ENCODE measurements at regions not wholly inside any gene's neighbourhood (a gene's known extent, or its start where the extent isn't known, plus 50 kb on each side); places are given as distances from the start of the nearest gene placed in this dataset.

- no peak for DNase-seq
- TF ChIP-seq EP300 (IDR thresholded peaks at IDR 0.05; ENCODE audit: low read depth) (no peak), POLR2A (IDR thresholded peaks at IDR 0.05) (no peak), CTCF (IDR thresholded peaks at IDR 0.05) (no peak), POLR2AphosphoS5 (IDR thresholded peaks at IDR 0.05) (no peak)
- Histone ChIP-seq H3K36me3 (no peaks in the 10 kb centered on the region), H3K4me3 (no peak overlapping the region), H3K27me3 (no peaks in the 10 kb centered on the region), H3K4me1 (no peaks in the 10 kb centered on the region), H3K27ac (no peak overlapping the region), H3K9me3 (no peaks in the 10 kb centered on the region)
- in situ Hi-C loops (cut with MboI; ENCODE audit: low pct_ligation_motif_present in 1 of 4, low pct_unique_long_range_greater_than_20kb in 1 of 4, low sequenced_read_pairs in 3 of 4), result no loop called here
- WGBS, 2 donors (ENCODE audit: low coverage in 1 of 2), result 96% methylated on average over 8 of the region's 14 CpGs; no CpG with 5 or more reads in 1 of the 2 donors
- intact Hi-C loops (cut with DNase I; ENCODE audit: low total_unique reads), result no loop called here
Measured at GRCh38 chr5:126228934-126229333, 194.3 kb upstream of the GRAMD2B start.

- Histone ChIP-seq H3K27ac (no peak overlapping the region), H3K9me3 (no peaks in the 10 kb centered on the region), H3K27me3 (no peaks in the 10 kb centered on the region), H3K4me3 (no peak overlapping the region), H3K36me3 (no peaks in the 10 kb centered on the region), H3K4me1 (no peaks in the 10 kb centered on the region)
- 81 to 86% methylated on average over 4 to 5 of the region's 5 CpGs for WGBS, 2 donors (ENCODE audit: low coverage in 1 of 2)
- TF ChIP-seq EP300 (IDR thresholded peaks at IDR 0.05; ENCODE audit: low read depth), result no peak
- no peak for TF ChIP-seq POLR2A (IDR thresholded peaks at IDR 0.05)
- intact Hi-C loops (cut with DNase I; ENCODE audit: low total_unique reads) (no loop called here), in situ Hi-C loops (cut with MboI; ENCODE audit: low pct_ligation_motif_present in 1 of 4, low pct_unique_long_range_greater_than_20kb in 1 of 4, low sequenced_read_pairs in 3 of 4) (no loop called here)
- no peak for DNase-seq
Measured at GRCh38 chr5:126233256-126233655, 190.0 kb upstream of the GRAMD2B start.

GRCh38 chr5:126234563-126235195 is 188.5 kb upstream of the GRAMD2B start:
- Histone ChIP-seq H3K9me3 (no peaks in the 10 kb centered on the region), H3K27me3 (no peaks in the 10 kb centered on the region), H3K4me1 (no peaks in the 10 kb centered on the region), H3K27ac (no peak overlapping the region), H3K36me3 (no peaks in the 10 kb centered on the region), H3K4me3 (no peak overlapping the region)
- WGBS, 2 donors (ENCODE audit: low coverage in 1 of 2), result 33 to 53% methylated on average over 4 to 7 of the region's 7 CpGs
- TF ChIP-seq CTCF (IDR thresholded peaks at IDR 0.05), result peak; percentile 41 to 52 (median 50)
- TF ChIP-seq POLR2A (IDR thresholded peaks at IDR 0.05), result no peak
- TF ChIP-seq EP300 (IDR thresholded peaks at IDR 0.05; ENCODE audit: low read depth), result no peak
- no peak for TF ChIP-seq POLR2AphosphoS5 (IDR thresholded peaks at IDR 0.05)
- in situ Hi-C loops (cut with MboI; ENCODE audit: low pct_ligation_motif_present in 1 of 4, low pct_unique_long_range_greater_than_20kb in 1 of 4, low sequenced_read_pairs in 3 of 4), result no loop called here
- intact Hi-C loops (cut with DNase I; ENCODE audit: low total_unique reads), result no loop called here
- peak; percentile 19 for DNase-seq

GRCh38 chr5:126235628-126236027 is 187.6 kb upstream of the GRAMD2B start:
- WGBS, 2 donors (ENCODE audit: low coverage in 1 of 2), result 69 to 88% methylated on average over 3 to 7 of the region's 7 CpGs
- no peaks in the 10 kb centered on the region for H3K4me1 ChIP-seq
- no peak overlapping the region for H3K27ac ChIP-seq
- no peak for TF ChIP-seq CTCF (IDR thresholded peaks at IDR 0.05)
- TF ChIP-seq POLR2A (IDR thresholded peaks at IDR 0.05), result no peak
- no peak for TF ChIP-seq EP300 (IDR thresholded peaks at IDR 0.05; ENCODE audit: low read depth)
- TF ChIP-seq POLR2AphosphoS5 (IDR thresholded peaks at IDR 0.05), result no peak
- H3K4me3 ChIP-seq, result no peak overlapping the region
- no peaks in the 10 kb centered on the region for H3K36me3 ChIP-seq
- in situ Hi-C loops (cut with MboI; ENCODE audit: low pct_ligation_motif_present in 1 of 4, low pct_unique_long_range_greater_than_20kb in 1 of 4, low sequenced_read_pairs in 3 of 4), result no loop called here
- no peak for DNase-seq
- no peaks in the 10 kb centered on the region for H3K27me3 ChIP-seq
- intact Hi-C loops (cut with DNase I; ENCODE audit: low total_unique reads), result no loop called here
- no peaks in the 10 kb centered on the region for H3K9me3 ChIP-seq

- TF ChIP-seq POLR2A (IDR thresholded peaks at IDR 0.05), result no peak
- no peak for TF ChIP-seq CTCF (IDR thresholded peaks at IDR 0.05)
- Histone ChIP-seq H3K9me3 (no peaks in the 10 kb centered on the region), H3K27me3 (no peaks in the 10 kb centered on the region), H3K4me3 (no peak overlapping the region), H3K4me1 (no peaks in the 10 kb centered on the region), H3K27ac (no peak overlapping the region), H3K36me3 (no peaks in the 10 kb centered on the region)
- WGBS, 2 donors (ENCODE audit: low coverage in 1 of 2), result 65 to 79% methylated on average over 2 of the region's 2 CpGs
- no peak for DNase-seq
- intact Hi-C loops (cut with DNase I; ENCODE audit: low total_unique reads), result no loop called here
- in situ Hi-C loops (cut with MboI; ENCODE audit: low pct_ligation_motif_present in 1 of 4, low pct_unique_long_range_greater_than_20kb in 1 of 4, low sequenced_read_pairs in 3 of 4), result no loop called here
Measured at GRCh38 chr5:126236994-126237393, 186.2 kb upstream of the GRAMD2B start.
